Dedifferentiated amniotic fluid mesenchymal stem cell (primary cell): ENCODE measurements at regions not wholly inside any gene's neighbourhood (a gene's known extent, or its start where the extent isn't known, plus 50 kb on each side); places are given as distances from the start of the nearest gene placed in this dataset.
"Not testable (repeated sequence)": the region's sequence is repeated elsewhere in the genome, so short reads cannot be mapped to it uniquely, and the experiment has no call there.

ENCODE experiments used
- DNase-seq: peaks from one replicate; pipeline ENCODE4 v3.0.0-alpha.2; 2016; ENCODE audit errors: extremely low spot score

DNA sequence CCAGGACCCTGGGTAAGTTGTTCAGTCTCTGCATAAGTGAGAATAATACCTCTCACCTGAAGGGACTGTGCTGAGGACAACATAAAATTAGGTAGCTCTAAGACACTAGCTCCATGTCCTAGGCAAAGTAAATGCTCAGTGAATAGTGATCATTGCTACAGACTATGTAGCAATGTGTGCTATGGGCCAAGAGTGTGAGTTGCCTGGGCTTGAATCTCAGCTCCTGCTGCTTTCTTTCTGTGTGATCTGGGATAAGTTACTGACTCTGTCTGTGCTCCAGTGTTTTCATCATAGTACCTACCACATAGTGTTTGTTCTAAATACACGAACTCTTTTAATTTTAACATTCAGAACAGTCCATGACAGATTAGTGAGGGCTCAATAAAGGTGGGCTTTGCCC is 81.1 kb upstream of the MFGE8 start:
- DNase-seq: no peak

DNA sequence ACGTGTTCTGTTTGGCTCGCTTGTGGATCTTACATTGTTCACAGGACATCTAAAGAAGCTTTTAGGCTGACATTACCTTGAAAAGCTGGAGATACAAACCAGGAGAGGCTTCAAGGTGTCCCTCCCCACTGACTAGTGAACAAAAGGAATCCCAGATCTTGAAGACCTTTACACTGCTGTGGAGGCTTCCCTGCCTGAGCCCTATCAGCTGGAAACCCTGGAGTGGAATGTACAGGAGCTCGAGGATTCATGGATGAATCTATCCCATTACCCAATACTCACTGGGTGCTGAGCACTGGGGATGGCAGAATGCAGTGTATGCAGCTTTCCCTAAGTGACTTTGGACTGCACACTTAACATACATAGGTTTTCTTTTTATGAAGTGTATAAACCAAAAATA is 82.3 kb upstream of the MFGE8 start:
- no peak for DNase-seq

DNA sequence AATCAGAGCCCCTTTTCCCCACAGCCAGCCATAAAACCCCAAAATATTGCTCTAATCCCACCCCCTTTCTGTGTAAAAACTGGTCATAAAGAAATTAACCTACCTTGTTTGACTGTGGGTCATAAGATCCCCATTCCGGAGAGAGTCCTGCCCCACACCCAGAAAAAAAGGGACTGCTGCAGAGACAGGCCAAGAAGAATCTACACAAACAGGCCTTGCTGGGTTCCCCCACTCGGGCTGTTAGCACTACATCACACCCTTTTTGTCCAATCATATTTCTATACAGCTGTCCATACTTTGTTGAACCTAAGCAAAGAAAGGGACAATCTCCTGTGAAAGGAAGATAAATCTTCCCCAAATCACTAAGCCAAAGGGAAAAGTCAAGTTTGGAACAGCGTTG is 84.4 kb upstream of the MFGE8 start:
- DNase-seq: no peak

DNA sequence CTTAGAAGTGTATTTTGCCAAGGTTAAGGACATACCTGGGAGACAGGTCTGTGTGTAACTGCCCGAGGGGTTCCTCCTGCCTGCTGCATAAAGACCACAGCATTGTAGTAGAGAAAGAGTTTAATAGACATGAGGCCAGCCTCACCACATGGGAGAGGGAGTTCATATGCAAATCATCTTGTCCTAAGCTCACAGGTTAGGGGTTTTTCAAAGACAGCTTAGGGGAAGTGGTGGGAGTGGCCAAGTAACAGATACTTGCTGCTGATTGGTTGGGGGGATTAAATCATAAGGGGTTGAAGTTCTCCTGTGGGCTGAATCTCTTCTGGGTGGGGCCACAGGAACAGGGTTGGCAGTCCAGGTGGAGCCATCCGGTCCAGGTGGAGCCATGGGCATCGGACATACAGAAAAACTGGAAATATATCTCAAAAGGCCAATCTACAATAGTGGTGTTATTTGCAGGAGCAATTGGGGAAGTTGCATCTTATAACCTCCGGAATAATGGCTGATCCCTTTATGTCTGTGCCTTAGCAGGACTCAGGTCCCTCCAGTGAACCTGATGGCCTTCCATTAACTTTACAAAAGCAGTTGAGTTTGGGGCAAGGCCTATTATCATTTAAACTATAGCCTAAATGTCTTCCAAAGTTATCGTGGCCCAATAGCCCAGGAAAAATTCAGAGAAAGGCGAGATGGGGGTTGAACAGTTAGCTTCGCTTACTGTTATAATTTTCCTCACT is 86.0 kb upstream of the MFGE8 start:
- DNase-seq: no peak

DNA sequence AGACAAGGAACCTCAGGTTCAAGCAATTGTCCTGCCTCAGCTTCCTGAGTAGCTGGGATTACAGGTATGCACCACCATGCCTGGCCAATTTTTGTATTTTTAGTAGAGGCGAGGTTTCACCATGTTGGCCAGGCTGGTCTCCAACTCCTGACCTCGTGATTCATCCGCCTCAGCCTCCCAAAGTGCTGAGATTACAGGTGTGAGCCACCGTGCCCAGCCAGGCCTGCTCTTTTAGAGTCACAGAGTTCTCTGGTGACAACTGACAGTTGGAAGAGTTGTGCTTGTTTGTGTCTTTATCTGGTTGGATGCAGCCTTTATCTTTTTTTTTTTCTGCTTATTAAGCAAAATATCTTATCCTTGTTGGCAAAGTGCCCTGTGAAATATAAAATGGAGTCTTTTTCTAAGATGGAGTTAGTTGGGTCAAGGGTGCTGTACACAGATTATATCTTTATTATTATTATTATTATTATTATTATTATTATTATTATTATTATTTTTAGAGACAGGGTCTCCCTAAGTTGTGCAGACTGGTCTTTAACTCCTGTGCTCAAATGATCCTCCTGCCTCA is 86.5 kb upstream of the ABHD2 start:
- not testable (repeated sequence) for DNase-seq

DNA sequence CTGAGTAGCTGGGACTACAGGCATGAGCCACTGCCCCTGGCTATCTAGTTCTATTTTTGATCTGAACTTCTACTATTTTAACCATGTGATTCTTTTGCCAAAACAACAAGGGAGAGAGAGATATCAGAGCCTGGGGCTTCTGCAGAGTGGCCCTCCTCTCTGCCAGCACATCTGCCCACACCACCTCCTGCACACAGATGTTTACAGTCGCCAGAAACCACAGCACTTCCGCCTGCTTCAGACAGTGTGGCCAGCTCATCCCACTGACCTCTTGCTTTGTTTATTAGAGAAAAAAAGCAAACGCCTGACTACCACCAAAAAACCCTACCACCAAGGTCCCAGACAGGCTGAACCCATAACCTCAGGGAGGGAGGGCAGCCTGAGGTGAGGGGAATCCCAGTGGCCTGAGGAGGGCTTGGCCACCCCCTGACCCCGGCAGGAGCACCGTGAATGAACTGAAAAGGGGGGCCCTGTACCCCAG is 85.9 kb upstream of the ABHD2 start:
- peak; percentile 26 for DNase-seq

DNA sequence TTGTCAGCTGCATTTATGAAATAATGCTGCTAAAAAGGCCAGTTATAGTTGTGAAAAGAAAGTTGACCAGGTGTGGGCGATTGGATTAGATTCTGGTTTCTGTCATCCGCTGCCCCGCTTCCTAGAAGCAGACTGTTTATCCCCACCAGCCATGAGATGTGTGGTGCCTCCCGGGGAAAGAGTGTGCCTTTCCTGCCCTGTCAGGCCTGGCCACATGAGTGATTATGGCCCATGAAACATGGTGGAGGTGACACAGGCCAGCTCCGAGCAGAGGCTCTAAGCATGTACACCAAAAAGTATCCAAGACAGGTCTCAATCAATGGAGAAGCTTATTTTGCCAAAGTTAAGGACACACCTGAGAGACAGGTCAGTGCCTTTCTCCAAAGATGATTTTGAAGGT is 85.4 kb upstream of the ABHD2 start:
- no peak for DNase-seq

DNA sequence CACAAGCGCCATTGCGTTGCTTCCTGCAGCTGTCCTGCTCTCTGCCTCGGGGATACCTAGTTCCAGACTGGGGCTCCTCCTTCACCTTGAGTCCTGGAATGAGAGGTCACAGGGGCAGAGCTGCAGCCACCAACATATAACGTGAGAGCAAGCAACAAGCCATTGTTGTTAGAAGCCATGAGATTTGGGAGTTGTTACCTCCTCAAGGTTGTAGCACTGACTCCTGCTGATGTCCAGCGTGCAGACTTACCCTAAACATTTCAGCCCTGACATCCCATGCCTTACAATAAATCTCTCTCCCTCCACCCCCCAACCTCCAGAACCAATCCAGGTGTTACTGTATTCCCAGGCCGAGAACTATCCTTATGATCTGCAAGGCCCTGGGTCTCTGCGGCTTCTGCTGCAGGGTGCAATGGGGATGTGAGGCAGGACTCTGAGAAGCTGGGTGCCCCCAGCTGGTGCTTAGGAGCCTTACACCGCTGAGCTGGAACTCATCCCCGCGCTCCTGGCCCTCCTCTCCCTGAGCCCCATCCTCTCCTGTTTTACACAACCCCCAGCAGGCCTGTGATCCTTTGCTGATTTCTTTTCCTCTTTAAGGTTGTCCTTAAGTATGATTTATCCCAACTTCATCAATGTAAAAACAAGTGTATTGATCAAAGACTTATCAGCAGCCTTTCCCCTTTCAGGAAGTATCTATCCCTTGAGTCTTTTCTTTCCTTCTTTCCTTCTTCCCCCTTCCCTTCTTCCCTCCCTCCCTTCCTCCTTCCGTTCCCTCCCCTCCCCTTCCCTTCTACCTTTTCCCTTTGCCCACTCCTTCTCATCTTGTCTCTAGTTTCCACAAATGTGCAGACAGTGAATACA is 84.2 kb upstream of the ABHD2 start:
- DNase-seq: no peak

DNA sequence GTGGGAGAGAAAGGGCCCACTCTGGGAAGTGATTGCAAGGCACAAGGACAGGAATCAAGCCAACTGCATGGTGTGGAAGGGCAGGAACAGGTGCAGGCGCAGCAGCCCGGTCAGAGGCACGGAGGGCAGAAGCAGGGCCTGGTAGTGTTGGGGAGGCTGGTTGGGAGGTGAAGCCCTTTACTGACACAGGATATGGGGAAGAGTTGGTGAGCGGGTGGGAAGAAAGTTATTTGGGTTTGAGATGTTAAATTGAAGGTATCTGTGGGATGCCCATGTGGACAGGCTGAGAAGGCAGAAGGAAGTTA is 83.6 kb upstream of the ABHD2 start:
- no peak for DNase-seq

DNA sequence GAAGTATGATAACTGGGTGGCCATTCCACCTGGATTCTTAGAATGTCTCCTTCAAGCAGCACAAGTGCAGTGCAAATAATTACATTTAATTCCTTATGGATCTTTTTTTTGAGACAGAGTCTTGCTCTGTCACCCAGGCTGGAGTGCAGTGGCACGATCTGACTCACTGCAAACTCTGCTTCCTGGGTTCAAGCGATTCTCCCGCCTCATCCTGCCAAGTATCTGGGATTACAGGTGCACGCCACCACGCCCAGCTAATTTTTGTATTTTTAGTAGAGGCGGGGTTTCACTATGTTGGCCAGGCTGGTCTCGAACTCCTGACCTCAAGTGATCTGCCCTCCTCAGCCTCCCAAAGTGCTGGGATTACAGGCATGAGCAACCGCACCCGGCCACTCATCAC is 80.7 kb upstream of the ABHD2 start:
- DNase-seq: not testable (repeated sequence)

DNA sequence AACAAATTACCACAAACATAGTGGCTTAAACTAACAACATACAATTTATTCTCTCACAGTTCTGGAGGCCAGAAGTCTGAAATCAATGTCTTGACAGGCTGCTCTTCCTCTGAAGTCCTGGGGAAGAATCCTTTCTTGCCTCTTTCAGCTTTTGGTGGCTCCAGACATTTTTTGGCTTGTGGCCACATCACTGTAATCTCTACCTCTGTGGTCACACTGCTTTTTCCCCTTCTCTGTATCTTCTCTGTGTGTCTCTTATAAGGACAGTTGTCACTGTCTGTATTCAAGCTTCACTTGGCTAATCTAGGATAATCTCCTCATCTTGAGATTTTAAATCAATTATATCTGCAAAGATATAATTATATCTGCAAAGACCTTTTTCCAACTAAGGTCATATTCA is 80.3 kb upstream of the ABHD2 start:
- no peak for DNase-seq

DNA sequence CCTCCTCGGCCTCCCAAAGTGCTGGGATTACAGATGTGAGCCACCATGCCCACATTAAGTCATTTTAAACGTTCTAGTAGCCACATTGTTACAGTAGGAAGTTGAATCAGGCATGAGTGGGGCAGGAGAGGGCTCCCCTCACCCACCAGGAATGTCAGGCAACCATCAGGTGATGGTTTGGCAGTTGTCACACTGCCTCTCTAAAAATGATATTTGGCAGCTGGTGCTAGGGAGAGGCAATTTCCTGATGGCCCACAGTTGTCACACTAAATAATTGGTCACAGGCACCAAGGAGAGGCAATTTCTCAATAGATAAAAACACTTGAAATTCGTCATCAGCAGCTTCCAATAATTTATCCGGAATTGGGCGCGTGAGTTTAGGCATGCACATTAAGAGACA is 79.2 kb upstream of the ABHD2 start:
- no peak for DNase-seq

DNA sequence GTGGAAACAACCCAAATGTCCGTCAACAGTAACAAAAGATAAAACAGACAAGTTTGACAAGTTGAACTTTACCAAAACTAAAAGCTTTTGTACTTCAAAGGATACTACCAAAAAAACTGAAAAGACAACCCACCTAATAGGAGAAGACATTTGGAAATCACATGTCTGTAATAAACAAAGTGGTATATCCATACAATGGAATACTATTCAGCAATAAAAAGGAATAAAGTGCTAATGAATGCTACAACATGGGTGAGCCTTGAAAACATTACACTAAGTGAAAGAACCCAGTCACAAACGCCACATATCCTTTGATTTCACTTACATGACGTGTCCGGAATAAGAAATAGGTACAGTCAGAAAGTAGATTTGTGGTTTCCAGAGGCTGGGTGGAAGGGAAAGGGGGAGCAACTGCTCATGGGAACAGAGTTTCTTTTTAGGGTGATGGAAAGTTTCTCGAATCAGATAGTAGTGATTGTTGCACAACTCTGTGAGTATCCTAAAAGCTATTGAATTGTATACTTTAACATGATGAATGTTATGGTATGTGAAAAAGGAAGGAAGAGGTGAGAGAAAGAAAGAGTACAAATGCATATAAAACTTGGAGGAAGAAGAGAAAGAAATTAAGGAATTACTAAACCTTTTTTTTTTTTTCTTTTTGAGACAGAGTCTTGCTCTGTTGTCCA is 72.7 kb upstream of the ABHD2 start:
- no peak for DNase-seq

DNA sequence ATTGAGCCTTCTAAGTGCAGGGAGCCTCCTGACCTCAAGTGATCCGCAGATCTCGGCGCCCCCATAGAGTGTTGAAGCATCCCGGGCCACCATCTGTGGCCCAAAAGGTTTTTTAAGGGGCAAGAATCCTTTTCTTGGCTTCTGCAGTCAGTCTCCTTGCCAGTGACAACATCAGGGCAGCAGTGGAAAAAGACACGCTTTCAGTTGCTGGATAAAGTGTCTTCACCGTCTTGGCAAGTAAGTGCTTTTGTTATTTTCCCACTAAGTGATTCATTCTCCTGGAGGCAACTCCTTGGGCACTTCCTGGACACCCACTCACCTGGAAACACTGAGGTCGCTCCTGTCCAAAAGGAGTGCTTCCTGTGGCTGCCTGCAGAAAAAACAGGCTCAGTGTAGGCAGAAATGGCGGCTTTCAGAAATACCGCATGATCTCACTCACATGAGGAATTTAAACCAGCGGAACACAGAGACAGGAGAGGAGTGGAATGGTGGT is 71.7 kb upstream of the ABHD2 start:
- DNase-seq: no peak

DNA sequence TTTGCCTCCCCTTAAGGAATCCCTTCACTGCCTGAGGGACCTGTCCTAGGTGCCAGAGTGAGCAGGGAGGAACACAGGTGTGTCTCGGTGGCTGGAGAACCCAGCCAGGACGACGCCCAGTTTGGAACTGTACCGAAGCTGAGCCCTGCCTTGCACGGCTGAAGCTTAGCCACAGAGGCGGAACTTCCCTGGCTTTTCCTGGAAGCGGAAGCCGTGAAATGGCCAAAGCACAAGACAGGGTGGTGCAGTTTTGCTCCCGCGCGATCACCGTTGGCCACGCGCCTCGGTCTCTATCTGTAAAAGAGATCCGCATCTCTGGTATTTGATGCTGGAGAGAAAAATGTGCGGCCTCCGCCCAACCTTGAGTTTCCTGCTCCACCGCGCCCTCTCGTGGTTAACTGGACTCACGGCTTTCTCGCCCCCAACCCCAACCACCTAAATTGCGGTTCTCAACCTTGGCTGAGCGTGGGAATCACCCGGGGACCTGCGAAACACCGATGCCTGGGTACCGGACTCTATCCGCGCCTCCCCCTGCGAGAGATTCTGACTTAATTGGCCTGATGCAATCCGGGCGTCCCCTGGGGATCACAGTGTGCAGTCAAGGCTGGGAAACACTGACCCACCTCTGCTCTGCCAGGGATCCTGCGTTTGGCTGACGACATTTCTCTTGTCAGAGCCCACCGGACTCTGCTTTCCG is 70.7 kb upstream of the ABHD2 start:
- DNase-seq: peak; percentile 67

DNA sequence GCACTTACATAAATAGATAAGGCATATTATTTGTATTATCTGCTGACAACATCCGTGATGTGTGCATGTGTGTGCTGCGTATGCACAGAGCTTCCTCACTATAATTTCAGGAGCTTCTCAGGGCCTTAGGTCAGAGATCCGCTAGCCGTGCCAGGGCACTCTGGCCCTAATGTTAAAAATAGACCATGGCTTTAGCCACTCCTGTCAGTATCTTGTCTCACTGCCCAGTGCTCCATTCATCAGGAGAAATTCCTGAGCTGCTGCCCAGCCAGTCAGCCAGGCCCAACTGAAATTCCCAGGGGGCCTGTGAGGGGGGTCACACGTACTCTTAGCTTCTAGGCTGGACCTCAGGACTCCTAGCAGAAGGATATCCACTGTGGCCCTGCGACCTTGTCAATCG is 70.0 kb upstream of the ABHD2 start:
- no peak for DNase-seq

DNA sequence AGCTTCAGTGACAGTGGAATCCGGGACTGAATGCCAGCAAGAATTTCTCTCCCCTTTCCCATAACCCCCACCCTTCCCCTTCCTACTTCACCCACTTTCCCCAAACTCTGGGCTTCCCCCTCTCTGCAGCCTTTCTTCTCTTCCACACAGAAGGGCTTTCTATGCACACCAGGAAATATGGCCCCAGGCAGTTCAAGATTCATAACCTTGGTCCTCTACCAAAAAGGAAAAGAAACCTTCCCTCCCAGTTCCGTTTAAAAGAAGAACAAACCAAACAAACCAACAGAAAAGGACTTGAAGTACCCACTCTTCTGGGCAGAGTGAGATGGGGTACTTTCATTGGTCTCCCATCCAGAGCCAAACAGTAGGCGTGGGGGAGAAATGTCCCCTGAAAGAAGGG is 68.8 kb upstream of the ABHD2 start:
- no peak for DNase-seq

DNA sequence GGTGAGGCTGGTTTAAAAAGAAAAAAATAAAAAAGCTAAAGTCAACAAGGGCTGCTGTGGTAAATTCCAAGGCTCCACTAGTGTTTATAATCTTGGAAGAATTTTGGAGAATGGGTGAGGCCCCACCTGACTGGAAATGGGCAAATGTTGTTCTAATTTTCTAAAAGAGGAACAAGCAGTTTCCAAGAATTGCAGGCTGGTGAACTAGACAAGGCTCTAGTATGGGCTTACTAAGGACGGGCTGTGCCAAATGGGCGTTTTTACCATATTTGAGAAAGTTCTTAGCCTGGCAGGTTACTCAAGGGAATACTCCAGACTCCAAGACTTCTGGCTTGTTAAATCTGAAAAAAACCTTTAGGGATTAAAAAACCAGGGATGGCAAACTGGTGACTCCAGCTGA is 67.0 kb upstream of the ABHD2 start:
- peak; percentile 41 for DNase-seq

DNA sequence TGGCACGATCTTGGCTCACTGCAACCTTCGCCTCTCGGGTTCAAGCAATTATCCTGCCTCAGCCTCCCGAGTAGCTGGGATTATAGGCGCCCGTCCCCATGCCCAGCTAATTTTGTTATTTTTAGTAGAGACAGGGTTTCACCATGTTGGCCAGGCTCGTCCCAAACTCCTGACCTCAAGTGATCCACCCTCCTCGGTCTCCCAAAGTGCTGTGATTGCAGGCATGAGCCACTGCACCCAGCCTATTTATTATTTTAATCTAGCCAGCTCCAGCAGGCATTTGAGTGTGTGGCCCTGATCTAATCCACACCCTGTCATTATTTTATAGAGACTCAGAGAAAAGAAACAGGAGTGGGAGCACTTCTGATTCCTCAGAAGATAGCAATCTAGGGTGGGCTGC is 66.4 kb upstream of the ABHD2 start:
- DNase-seq: not testable (repeated sequence)

DNA sequence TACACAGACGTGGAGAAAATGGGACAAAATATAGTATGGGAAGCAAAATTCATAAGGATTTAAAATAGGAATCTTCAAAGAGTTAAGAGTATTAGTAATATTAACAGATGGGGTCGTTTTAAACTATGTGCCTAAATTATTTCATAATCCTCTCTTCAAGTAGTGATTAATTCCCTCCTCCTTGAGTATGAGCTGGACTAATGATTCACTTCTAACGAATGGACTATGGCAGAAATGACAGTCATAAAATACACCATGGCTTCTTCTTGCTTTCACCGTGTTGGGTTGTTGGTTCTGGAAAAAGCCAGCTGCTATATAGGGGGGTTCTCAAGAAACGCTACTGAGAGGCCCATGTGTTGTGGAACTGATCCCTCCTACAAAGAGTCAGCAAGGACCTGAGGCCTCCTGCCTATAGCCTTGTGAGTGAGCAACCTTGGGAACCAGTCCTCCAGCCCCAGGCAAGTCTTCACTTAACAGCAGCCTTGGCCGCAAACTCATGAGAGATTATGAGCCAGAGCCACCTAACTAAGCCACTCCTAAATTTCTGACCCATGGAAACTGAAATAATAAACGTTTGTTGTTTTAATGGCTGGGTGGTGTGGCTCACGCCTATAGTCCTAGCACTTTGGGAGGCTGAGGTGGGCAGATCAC is 64.8 kb upstream of the ABHD2 start:
- no peak for DNase-seq

DNA sequence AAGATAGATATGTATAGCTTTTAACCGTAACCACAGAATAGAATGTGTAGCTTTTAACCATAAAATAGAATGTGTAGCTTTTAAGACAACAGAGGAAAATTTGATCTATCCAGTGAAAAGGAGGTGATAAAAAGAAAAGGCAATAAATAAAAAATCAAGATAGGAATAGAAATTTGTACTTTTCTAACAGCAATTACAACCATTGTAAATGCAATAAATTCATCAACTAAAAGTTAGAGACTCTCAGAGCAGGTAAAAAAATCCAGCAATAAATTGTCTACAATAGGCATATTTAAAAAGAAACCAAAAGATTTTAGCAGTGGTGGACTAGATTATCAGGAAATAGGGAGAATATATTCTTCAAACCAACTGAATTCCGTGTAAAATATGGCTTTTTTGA is 63.8 kb upstream of the ABHD2 start:
- DNase-seq: no peak
